Hematopoietic multipotent progenitor cell treated with erythropoietin and hydrocortisone succinate and interleukin-3 and kit ligand, for 6 days (in vitro differentiated cells): ENCODE measurements at regions not wholly inside any gene's neighbourhood (a gene's known extent, or its start where the extent isn't known, plus 50 kb on each side); places are given as distances from the start of the nearest gene placed in this dataset.
"Not testable (repeated sequence)": the region's sequence is repeated elsewhere in the genome, so short reads cannot be mapped to it uniquely, and the experiment has no call there.

Source experiments
- DNase-seq: peaks from one replicate; pipeline ENCODE4 v3.0.0-alpha.2; 2015

DNA sequence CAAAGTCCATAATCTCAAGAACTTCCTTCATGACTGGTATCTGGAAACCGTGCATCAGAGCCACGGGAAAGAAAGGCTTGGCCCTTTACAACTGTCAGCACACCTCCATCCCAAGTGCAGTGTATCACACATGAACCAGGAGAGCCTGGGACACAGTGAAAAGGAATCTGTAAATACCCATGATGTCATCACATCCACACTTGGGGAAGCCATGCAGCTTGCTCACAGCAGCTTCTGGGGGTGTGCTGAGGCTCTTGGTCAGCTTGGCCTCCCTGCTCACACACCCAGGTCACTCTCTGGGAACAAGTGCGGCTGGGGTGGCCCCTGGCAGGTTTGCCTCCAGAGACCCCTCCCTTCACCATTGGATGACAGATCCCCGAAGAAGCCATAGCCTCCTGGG, 51.6 kb upstream of the ASAH2B start:
- not testable (repeated sequence) for DNase-seq

DNA sequence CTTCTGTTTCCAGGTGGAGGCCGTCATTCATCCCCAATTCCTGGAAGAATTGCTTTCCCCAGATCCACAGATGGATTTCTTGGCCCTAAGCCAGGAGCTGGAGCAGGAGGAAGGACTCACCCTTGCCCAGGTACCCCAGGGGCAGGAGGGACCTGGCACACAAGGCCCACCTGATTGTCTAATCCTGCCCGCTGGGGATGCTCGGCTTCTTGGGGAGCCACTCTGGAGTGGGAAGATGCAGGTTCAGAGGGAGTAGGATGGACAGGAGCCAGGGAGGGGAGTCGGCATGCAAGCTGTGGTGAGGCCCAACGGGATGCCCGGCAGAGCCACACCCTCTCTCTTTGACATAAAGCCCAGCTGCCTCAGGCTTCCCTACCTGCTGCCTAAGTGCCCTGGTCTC, 55.4 kb upstream of the ASAH2B start:
- not testable (repeated sequence) for DNase-seq

DNA sequence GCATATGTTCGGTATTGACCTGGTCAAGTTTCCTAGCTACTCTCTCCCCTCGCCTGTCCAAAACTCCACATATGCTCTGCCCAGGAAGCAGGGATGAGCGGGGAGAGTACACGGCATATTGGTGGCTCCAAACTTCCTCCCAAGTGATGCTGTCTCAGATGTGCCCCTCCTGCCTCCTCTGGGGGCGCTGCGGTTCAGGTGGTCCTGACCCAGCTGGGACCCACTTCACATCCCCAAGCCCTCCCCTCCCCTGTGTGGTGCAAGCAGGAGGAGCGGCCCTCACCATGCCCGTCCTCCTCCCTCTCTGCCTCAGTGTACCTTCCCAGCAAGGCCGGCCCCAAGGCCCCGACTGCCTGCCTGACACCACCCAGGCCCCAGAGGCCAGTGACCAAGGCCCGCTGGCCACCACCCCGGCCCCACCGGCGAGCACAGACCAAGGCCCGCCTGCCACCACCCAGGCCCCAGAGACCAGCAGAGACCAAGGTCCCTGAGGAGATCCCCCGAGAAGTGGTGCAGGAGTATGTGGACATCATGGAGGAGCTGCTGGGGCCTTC, 56.5 kb upstream of the ASAH2B start:
- not testable (repeated sequence) for DNase-seq

DNA sequence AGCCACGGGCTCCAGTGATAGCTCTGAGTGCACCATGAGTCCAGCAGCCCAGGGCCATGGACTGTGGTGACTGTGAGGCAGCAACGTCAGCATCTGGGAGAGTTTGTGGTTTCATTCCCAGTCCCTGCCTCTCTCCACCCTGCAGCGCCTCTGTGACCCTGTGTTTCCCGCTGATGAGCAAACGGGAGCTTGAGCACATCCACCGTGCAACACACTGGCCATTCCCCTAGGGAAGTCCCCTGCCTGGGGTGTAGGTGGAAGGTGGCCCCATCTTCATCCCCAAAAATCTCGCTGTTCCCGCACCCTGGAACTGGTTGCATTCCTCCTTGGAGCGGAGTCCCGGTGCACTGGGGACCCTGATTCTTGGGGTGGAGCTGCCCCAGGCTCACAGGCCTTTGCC, 56.9 kb upstream of the SGMS1 start:
- not testable (repeated sequence) for DNase-seq

DNA sequence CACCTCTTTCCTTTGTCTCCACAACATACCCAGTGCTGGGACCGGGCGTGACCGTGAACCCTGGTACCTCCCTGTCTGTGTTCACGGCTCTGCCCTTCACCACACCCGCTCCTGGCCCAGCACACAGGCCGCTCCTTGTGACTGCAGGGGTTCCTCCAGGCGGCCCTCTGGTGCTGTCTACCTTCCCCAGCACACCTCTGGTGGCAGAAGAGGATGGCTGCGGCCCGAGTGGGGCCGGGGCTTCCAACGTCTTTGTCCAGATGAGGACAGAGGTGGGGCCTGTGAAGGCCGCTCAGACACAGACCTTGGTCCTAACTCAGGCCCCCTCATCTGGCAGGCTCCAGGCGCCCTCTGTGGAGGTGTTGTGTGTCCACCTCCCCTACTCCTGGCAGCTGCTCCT, 55.4 kb upstream of the SGMS1 start:
- peak; percentile 16 for DNase-seq

DNA sequence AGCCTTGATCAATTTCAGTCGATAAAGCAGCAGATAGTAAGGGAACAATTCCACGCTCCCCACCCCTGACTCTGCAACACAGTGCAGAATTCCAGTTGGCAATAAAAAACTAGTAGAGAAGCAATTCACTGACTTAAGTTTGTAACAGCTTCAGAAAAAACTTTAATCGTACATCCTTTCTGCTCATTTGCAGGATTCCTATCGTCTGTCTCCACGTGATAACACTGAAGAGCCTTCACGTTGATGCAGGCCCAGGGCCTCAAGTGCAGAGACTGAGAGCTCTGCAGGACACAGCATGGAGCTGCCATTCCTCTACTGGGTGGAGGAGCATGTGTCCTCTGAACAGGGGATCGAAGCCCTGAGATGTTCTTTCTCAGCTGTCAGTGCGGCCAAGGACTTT, 51.8 kb upstream of the SGMS1 start:
- DNase-seq: not testable (repeated sequence)

DNA sequence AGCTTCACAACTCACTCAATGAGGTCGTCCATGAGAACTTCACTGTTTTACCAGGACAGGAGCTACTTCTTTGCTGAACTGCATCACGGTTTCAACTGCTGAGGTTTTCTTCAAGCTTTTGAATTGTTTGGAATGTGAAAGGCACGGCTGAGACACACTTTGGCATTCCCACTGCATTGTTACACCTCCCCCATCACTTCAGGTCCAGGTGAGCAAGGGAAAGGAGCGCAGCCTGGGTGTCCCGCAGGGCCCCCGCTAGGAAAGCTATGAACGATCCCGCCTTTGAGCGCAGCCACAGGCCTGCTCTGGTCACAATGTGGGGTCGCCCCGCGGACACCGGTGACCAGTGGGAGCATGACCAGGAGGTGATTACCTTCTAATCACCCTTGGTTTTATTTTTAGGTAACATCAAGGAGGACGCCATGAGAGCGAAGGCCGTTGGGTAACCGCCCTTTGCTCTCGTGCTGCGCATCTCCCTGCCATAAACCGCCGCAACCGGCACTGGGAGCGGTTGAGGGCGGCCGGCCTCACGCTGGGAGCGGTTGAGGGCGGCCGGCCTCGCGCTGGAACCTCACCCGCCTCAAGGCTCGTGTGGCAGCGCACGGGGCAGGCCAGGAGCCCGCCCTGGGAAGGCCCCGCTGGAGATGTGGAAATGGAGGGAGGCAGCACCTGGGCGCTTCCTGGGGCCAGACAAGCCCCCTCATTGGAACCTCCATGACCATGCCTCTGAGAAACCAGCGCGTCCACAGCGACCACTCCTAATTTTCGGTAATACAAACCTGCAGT, 50.9 kb upstream of the SGMS1 start:
- no peak for DNase-seq
